Neutrophil (primary cell): ENCODE measurements at regions not wholly inside any gene's neighbourhood (a gene's known extent, or its start where the extent isn't known, plus 50 kb on each side); places are given as distances from the start of the nearest gene placed in this dataset.

Source experiments
- H3K27ac ChIP-seq: fragments of 200-600 bp; sonication (generic); 2 replicates; pipeline ENCODE4 v1.5.1; 2016; ENCODE audit warnings: mild to moderate bottlenecking, moderate library complexity
- H3K27me3 ChIP-seq: fragments of 200-600 bp; sonication (generic); 2 replicates; pipeline ENCODE4 v1.6.0; 2016; ENCODE audit warnings: mild to moderate bottlenecking
- H3K36me3 ChIP-seq: fragments of 200-600 bp; sonication (generic); 2 replicates; pipeline ENCODE4 v1.5.1; 2017
- H3K4me1 ChIP-seq, 2 experiments: fragments of 200-600 bp in 1 of 2; sonication (generic) in 1 of 2; 1 replicate in 1 of 2; 2 replicates in 1 of 2; pipeline versions ENCODE4 v1.5.1 to v1.6.1; 2013 to 2016; ENCODE audit warnings: low read depth in 1 of 2, low read length in 1 of 2, mild to moderate bottlenecking in 1 of 2, moderate library complexity in 1 of 2; ENCODE audit not compliant: control insufficient read depth in 1 of 2, insufficient read depth in 1 of 2
- H3K4me3 ChIP-seq, 2 experiments: fragments of 200-600 bp in 1 of 2; sonication (generic) in 1 of 2; 1 replicate in 1 of 2; 2 replicates in 1 of 2; pipeline ENCODE4 v1.5.1; 2013 to 2016; ENCODE audit warnings: low read depth in 1 of 2, low read length in 1 of 2, mild to moderate bottlenecking in 1 of 2, moderate library complexity in 1 of 2
- H3K9me3 ChIP-seq: fragments of 200-600 bp; sonication (generic); 2 replicates; pipeline ENCODE4 v1.5.1; 2016
- TF ChIP-seq, protein P1 (sequence below): fragments of 200-600 bp; sonication (generic); IDR thresholded peaks from 2 replicates; pipeline ENCODE4 v1.5.1; 2016; ENCODE audit warnings: antibody characterized with exemption

DNA sequence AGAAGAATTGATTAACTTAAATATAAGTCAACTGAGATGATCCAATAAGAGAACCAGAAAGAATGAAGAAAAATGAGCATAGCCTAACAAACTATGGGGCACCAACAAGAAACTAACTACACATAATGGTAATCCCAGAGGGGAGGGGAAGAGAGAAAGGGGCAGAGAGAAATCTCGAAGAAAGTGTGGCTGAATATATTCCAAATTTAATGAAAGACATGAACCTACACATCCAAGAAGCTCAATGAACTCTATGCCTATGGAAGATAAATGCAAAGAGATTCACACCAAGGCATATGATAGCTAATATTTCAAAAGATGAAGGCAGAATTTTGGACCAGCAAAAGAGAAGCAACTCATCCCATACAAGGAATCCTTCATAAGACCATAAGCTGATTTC, 649.2 kb downstream of the ZEB2 start:
- H3K4me1 ChIP-seq: no peaks in the 10 kb centered on the region
- TF ChIP-seq, protein P1, sequence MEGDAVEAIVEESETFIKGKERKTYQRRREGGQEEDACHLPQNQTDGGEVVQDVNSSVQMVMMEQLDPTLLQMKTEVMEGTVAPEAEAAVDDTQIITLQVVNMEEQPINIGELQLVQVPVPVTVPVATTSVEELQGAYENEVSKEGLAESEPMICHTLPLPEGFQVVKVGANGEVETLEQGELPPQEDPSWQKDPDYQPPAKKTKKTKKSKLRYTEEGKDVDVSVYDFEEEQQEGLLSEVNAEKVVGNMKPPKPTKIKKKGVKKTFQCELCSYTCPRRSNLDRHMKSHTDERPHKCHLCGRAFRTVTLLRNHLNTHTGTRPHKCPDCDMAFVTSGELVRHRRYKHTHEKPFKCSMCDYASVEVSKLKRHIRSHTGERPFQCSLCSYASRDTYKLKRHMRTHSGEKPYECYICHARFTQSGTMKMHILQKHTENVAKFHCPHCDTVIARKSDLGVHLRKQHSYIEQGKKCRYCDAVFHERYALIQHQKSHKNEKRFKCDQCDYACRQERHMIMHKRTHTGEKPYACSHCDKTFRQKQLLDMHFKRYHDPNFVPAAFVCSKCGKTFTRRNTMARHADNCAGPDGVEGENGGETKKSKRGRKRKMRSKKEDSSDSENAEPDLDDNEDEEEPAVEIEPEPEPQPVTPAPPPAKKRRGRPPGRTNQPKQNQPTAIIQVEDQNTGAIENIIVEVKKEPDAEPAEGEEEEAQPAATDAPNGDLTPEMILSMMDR: no peak

DNA sequence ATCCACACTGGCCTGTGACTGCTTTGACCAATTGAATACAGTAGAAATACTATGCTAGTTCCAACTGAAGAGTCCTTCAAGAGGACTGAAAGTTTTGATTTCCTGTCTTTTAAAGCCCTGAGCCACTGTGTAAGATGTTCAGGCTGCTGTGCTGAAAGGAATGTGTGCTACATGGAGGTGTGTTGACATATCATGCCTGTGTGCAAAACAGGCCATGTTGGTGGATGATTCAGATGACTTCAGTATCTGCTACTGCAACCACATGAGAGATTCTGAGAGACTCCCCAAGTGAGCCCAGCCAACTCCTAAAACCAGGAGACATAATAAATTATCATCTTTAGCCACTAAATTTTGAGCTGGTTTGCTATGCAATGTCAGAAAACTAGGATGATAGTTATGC, 662.9 kb downstream of the ZEB2 start:
- H3K9me3 ChIP-seq: no peaks in the 10 kb centered on the region
- no peaks in the 10 kb centered on the region for H3K4me1 ChIP-seq
- no peaks in the 10 kb centered on the region for H3K36me3 ChIP-seq
- no peak overlapping the region for H3K27ac ChIP-seq
- H3K4me3 ChIP-seq: no peak overlapping the region
- no peaks in the 10 kb centered on the region for H3K27me3 ChIP-seq
- TF ChIP-seq, protein P1: no peak

More for the DNA sequence above, 649.2 kb downstream of the ZEB2 start:
- no peak overlapping the region for H3K27ac ChIP-seq
- H3K4me3 ChIP-seq: no peak overlapping the region
- no peaks in the 10 kb centered on the region for H3K27me3 ChIP-seq
- no peaks in the 10 kb centered on the region for H3K9me3 ChIP-seq
- no peaks in the 10 kb centered on the region for H3K36me3 ChIP-seq

DNA sequence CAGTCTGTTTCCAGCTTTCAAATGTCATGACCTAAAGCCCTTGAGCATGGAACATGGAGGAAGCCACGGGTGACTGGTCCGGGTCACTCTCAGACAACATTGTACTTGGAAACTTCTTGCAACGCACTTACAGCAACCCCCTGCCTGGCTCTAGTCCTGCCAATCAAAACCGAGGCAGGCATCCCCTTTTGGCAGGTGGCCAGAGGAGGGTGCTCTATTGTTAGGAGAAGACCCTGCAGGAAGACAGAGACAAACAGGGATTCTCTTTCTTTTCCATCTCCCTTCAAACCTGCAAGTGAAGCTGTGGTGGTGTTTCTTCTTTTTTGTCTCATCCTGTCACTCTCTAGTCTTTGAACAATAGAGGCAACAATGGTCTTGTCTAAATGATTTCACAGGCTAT, 667.2 kb downstream of the ZEB2 start:
- Histone ChIP-seq H3K27ac (no peak overlapping the region), H3K4me3 (no peak overlapping the region), H3K9me3 (no peaks in the 10 kb centered on the region), H3K36me3 (no peaks in the 10 kb centered on the region), H3K4me1 (no peaks in the 10 kb centered on the region), H3K27me3 (no peaks in the 10 kb centered on the region)
- TF ChIP-seq, protein P1: no peak

DNA sequence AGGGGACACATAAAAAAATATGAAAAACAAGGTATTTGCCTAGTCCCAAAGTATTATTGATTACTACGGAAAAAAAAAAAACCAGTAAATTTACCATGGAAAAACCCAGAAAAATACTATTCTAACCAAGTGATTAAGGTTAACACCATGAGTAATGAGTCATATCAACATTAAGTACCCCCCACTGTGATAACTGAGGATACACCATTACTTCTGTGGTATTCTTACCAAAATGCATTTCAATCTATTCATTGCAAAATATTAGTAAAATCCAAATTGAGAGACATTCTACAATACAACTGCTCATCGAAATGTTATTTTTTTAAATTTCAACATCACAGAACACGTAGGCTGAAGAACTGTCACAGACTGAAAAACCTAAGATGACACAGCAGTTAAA, 669.8 kb downstream of the ZEB2 start:
- Histone ChIP-seq H3K4me3 (no peak overlapping the region), H3K27ac (no peak overlapping the region), H3K27me3 (no peaks in the 10 kb centered on the region), H3K36me3 (no peaks in the 10 kb centered on the region), H3K9me3 (no peaks in the 10 kb centered on the region), H3K4me1 (no peaks in the 10 kb centered on the region)
- TF ChIP-seq, protein P1: no peak

DNA sequence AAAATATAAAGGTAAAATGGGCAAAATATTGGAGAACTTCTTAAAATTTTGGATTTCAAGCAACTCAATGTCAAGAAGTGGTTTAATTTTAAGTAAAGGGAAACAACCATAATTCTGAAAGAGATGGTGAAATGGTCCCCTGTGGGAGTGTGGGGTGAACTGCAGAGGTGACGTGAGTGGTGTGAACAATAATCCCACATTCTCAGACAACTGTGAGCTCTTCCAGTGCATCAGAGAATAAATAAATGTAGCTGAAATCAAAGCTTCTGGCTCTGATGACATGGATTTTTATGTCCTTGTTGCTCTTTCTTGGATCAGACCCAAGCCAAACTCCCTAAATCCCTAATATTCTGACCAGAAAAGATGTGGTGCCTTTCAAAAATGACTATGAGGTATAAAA, 672.7 kb downstream of the ZEB2 start:
- Histone ChIP-seq H3K27ac (no peak overlapping the region), H3K9me3 (no peaks in the 10 kb centered on the region), H3K4me1 (no peaks in the 10 kb centered on the region), H3K36me3 (no peaks in the 10 kb centered on the region), H3K4me3 (no peak overlapping the region), H3K27me3 (no peaks in the 10 kb centered on the region)
- TF ChIP-seq, protein P1: no peak

DNA sequence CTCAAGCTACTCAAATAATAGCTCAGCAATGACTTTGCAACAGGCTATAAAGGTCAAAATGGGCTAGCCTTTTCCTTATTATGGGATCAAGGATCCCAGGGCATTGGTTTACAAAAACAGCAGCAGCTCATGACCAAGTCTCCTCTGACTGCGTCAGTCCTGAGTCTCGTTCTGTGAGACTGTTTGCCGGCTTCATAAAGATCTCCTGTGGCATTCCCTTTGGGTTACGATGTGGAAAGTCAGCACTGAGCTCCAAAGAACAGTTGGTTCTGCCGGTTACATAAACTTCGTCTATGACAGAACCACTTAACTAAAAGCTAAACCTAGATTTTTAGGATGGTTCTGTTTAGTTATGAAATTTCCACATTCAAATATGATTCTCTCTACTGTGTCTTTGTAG, 674.9 kb downstream of the ZEB2 start:
- Histone ChIP-seq H3K27me3 (no peaks in the 10 kb centered on the region), H3K27ac (no peak overlapping the region), H3K36me3 (no peaks in the 10 kb centered on the region), H3K4me3 (no peak overlapping the region), H3K9me3 (no peaks in the 10 kb centered on the region), H3K4me1 (no peaks in the 10 kb centered on the region)
- TF ChIP-seq, protein P1: no peak
